ENCODE measurements at regions not wholly inside any gene's neighbourhood (a gene's known extent, or its start where the extent isn't known, plus 50 kb on each side); places are given as distances from the start of the nearest gene placed in this dataset.

- no peak for TF ChIP-seq CTCF (IDR thresholded peaks at IDR 0.05; ENCODE audit: insufficient read depth, low read depth, low read length, missing control alignments)
- no peak overlapping the region for H3K4me3 ChIP-seq (ENCODE audit: low read length)
- DNase-seq (ENCODE audit: low read depth): no peak
Measured at GRCh38 chr12:97659117-97659880, 196.7 kb downstream of the RMST start.

GRCh38 chr12:97666263-97666662, 203.7 kb downstream of the RMST start:
- no peak for DNase-seq (ENCODE audit: low read depth)
- no peak for TF ChIP-seq CTCF (IDR thresholded peaks at IDR 0.05; ENCODE audit: insufficient read depth, low read depth, low read length, missing control alignments)
- H3K4me3 ChIP-seq (ENCODE audit: low read length): no peak overlapping the region

- TF ChIP-seq CTCF (IDR thresholded peaks at IDR 0.05; ENCODE audit: insufficient read depth, low read depth, low read length, missing control alignments): no peak
- H3K4me3 ChIP-seq (ENCODE audit: low read length): no peak overlapping the region
- no peak for DNase-seq (ENCODE audit: low read depth)
Measured at GRCh38 chr12:97672870-97673269, 210.3 kb downstream of the RMST start.

GRCh38 chr12:97680751-97681150, 218.1 kb downstream of the RMST start:
- H3K4me3 ChIP-seq (ENCODE audit: low read length): no peak overlapping the region
- DNase-seq (ENCODE audit: low read depth): no peak
- no peak for TF ChIP-seq CTCF (IDR thresholded peaks at IDR 0.05; ENCODE audit: insufficient read depth, low read depth, low read length, missing control alignments)

GRCh38 chr12:97681612-97682504, 219.3 kb downstream of the RMST start:
- TF ChIP-seq CTCF (IDR thresholded peaks at IDR 0.05; ENCODE audit: insufficient read depth, low read depth, low read length, missing control alignments): no peak

GRCh38 chr12:97685360-97685759, 222.8 kb downstream of the RMST start:
- H3K4me3 ChIP-seq (ENCODE audit: low read length): no peak overlapping the region
- TF ChIP-seq CTCF (IDR thresholded peaks at IDR 0.05; ENCODE audit: insufficient read depth, low read depth, low read length, missing control alignments): no peak
- DNase-seq (ENCODE audit: low read depth): no peak

More at GRCh38 chr12:97681612-97682504, 219.3 kb downstream of the RMST start:
- no peak overlapping the region for H3K4me3 ChIP-seq (ENCODE audit: low read length)
- DNase-seq (ENCODE audit: low read depth): no peak
